HS-27A (cell line): ENCODE measurements at regions not wholly inside any gene's neighbourhood (a gene's known extent, or its start where the extent isn't known, plus 50 kb on each side); places are given as distances from the start of the nearest gene placed in this dataset.

ENCODE experiments used
- DNase-seq: peaks from one replicate; pipeline ENCODE4 v3.0.0-alpha.2; 2012; ENCODE audit warnings: low read depth, missing footprints

DNA sequence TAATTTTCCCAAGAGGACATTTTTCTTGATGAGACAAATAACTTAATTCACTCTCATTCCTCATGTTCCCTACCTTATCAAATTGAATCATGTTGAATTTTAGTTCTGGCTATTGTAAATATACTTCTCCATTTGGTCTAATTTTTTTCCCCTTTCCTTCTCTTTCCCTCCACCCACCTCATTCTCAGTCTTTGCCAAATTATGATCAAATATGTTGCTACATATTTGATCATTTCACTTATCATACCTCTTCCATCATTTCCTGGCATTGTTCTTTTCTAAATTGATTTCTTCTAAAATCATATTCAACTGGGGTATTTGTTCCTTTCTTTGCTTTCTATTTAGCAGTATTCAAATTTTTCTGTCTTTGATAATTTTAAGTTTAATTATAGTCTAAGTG is 52.3 kb downstream of the HDGFL1 start:
- DNase-seq = no peak

DNA sequence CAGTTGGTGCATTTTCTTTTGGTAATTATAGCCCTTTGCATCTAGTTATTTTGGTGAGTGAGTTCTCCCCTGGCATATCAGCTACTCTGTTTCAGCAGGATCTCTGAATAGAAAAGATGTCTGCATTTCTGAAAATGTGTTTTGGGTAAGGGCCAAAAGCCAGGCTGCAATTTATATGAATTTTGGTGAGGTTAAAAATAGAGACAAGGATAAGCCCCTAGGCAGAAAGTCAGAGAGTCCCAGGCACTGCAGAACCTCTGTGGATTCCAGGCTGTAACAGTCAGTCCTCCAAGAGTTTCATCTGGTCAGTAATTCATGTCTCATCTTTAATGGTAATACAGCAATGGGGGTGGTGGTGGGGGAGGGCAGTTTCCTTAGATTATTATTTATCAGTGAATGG is 53.0 kb downstream of the HDGFL1 start:
- DNase-seq = no peak

DNA sequence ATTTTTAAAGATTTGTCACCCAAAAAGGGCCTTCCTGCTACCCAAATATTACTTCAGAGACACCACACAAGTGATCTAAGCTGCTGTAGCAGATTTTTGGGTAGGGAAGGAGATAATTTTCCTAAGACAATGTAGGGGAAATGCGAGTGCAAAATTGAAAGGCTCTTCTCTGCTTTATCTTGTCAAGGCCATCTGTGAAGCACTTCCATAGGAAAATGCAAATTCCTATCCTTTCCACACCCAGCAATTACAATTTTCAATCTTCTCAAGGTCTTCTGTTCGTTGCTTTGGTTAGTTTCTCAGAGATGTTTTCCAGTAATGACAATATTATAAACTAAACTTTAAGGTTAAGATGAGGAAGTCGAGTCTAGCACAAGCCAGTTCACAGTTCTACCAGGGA is 53.4 kb downstream of the HDGFL1 start:
- DNase-seq = no peak

DNA sequence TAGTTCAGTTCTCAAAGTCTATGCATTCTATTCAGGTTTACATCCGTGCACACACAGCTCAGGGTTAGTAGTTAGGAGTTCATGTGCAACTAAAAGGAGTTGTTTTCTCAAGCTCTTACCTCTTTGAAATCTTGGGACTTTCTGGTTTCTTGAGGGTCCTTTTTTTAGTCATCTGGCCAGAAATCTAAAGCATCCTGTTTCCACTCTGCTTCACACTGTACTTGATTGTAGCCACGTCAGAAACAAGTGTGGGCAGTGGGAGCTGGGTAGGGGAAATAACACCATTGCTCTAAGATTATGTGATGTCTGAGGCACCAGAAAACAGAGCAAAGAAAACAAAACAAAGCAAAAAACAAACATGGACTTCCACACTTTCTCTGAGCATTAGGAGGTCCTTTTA is 58.3 kb downstream of the HDGFL1 start:
- no peak for DNase-seq

DNA sequence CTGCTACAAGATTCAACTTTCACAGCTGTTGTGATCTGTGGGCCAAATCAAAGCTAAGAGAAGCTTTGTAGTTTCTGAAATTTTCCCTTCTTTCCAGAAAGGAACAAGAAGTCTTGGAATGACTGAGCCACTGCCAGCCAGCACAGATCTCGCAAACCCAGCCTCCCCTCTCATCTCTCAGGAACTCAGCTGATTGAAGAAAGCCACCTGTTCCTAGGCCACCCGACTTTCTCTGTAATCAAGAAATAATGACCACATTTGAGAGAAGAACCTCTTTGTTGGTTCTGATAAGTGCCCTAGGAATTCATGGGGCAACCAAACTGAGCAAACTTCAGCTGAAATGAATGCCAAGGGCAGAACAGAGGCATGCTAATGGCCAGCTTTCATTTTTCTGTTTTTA is 61.7 kb downstream of the HDGFL1 start:
- no peak for DNase-seq

DNA sequence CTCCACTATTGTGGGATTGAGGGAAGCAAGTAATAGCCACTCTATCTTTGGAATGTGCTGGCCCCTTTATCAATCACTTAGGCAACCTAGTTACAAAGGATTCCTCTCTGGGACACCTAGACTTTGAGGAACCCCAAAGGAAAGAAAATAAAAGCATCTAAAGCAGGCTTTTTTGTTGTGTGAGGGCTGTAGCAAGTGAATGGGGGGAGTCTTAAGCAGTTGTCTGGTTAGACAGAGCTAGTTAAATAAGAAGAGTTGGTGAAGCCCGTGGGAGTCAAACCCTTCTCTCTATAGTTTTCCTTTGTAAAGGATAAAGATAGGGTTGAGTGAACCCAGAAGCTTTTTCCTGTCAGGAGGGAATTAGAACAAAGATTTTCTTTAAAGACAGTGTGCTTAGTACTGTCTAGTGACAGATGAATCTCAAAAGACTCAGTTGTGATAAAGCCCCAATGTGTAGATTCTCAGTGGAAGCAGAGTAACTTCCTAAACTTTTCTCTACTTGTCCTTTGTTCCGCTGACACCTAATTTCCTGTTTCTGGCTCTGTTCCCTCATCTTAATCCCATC is 63.3 kb downstream of the HDGFL1 start:
- no peak for DNase-seq

DNA sequence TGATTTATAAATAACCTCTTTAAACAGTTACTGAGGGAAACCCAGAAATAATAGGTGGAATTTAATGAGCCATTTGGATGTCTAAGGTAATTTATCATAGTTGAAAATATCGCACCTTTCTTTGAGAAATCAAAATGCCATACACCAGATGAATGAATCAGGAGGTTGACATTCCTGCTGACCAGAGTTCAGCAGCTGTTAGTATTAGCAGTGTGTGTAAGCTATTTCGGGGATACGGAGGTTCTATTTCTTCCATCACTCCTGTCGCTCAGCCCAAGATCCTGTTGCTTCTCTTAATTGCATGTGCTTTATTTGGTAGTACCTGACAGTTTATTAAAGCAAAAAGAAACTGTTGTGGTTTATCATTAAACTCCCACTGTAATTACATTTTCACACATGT is 67.1 kb downstream of the HDGFL1 start:
- DNase-seq = no peak

DNA sequence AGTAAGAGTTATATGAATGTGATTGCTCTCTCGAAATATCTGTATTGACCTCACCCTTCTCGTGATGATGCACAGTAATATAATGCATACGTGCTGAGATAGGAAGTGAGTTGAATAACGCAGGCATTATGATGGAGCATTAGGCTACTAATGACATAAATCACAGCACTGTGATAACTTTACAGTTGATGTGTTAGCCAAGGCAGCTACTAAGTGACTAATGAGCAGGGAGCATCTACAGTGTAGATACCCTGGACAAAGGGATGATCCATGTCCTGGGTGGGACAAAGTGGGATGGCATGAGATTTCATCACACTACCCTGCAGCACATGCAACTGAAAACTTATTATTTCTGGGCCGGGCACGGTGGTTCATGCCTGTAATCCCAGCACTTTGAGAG is 68.4 kb downstream of the HDGFL1 start:
- no peak for DNase-seq

DNA sequence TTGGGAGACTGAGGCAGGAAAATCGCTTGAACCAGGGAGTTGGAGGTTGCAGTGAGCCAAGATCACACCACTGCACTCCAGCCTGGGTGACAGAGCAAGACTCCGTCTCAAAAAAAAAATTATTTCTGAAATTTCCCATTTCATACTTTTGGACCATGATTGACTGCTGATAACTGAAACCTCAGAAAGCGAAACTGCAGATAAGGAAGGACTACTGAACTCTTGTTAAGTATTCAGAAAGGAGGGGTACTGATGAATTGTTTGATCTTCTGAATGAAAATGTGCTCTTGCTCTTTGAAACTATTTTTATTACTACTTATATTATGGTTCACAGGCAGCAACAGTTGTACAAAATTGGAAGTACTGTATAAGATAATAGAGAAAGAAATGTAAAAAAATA is 69.0 kb downstream of the HDGFL1 start:
- no peak for DNase-seq

DNA sequence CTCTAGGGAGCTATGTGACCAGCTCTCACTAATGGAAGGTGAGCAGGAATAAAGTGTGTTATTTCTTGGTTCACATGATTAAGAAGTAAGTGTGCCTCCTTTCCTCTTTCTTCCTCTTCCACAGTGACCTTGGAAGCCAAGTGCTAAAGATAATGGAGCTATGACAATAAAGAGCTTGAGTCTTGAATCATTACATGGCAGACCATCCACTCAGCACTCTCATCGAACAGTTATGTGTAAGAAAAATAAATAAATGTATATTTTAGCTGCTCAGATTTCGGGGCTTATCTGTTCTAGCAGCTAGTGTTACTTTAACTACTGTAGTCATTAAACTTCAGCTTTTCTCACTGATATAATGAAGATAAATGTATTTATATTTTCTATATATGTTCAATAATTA is 72.9 kb downstream of the HDGFL1 start:
- DNase-seq = peak; percentile 46

DNA sequence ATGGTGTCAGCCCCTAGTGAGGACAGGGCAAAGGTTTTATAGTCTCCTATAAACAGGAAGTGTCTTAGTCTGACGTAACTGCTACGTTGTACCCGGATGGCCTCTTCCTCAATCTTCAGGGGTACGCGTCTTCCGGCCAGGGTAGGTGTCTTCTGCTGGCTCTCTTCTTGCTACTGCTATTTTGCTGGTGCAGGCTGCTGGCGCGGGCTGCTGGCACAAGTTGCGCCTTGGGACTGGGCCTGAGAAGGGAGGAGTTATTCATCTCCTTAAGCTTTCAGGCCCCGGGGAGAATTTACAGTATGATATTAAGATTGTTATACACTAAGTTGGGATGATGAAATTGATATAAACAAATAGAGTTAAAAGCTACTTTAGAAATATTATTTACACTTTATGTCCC is 74.4 kb downstream of the HDGFL1 start:
- DNase-seq = no peak

DNA sequence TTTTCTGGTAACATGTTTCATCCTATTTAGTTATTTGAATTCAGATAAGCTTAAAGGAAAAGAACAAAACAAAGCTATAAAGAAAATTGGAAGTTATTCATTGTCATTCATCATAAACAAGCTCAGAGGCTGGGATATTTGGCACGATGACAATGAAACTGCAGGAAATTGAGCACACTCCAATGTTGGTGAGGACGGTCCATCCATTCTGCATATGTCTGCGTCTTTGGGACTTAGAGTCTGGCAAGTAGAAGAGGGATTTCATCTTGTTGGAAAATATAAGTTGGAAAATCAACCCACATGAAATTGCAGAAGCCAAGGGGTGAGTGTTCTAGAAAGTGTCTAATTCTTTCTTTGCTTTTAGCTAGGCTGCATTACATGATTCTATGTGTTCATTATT is 78.4 kb downstream of the HDGFL1 start:
- no peak for DNase-seq

DNA sequence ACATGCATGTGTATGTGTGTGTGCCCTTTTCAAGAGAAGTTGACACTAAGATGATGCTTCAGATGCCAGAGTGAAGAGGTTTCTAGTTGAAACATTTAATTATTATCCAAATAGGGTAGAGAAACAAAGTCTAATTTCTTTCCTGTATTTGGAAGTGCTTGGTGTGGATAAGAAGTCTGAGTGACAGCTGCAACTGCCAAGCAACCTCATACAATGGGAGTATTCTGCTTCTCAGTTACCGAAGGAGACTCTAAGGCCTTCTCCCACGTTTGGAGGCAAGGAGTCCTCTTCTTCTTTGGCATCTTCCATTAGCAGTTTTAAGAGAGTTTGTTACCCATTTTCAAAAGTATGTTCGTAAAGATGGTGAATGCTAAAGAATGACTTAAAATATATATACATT is 82.4 kb downstream of the HDGFL1 start:
- no peak for DNase-seq

DNA sequence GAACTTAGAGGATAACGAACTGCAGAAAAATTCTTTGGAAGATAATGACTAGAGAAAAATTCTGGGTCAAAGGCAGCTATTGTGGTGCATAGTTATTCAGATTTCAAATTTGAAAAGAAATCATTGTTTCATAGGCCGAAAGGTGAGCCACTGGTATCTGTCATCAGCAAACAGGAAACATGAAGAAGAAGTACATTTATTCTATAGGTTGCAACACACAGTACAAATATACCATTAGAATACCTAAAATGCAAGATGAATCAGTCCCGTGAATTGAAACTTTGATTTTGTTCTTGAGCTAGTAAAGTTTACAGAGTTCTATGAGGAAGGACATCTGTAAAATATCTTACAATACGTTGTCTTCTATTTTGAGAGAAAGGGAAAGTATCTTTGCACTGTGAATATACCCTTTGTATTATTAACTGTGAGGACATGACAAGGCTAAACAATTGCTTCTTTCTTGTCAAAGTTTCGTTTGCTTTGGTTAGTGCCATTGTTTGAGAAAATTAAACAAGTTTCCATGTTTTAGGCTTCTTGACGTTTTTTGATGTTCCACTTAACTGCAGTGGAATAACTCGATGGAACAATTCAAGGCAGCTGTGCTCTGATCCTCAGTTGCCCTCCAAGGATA is 84.7 kb downstream of the HDGFL1 start:
- no peak for DNase-seq

DNA sequence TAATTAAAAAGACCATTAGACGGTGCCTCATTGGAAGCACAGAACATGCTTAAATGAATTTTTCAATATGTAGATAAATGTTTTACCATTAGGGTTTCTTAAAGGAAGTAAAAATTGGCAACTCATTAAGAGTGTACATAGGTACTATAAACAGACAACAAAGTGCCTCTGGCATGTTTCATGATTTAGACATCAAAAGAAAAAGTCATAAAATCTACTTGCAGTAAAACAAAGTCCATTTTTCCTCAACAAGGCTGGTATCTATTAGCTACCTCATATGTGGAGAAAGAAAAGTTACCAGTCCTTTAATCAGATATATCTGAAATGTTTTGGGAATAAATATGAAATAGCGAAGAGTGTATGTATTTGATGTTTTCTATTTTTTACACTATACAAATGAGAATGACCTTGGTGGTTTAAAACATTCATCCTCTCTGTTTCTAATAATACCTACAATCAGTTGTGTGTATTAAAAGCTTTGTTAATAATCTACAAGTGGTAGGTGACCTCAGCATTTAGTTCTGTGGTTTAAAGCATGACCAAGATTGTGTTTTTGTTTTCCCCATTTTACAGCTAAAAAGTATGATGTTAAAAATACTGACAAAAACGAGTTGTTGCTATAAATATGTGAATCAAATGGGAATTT is 87.5 kb downstream of the HDGFL1 start:
- DNase-seq = no peak

DNA sequence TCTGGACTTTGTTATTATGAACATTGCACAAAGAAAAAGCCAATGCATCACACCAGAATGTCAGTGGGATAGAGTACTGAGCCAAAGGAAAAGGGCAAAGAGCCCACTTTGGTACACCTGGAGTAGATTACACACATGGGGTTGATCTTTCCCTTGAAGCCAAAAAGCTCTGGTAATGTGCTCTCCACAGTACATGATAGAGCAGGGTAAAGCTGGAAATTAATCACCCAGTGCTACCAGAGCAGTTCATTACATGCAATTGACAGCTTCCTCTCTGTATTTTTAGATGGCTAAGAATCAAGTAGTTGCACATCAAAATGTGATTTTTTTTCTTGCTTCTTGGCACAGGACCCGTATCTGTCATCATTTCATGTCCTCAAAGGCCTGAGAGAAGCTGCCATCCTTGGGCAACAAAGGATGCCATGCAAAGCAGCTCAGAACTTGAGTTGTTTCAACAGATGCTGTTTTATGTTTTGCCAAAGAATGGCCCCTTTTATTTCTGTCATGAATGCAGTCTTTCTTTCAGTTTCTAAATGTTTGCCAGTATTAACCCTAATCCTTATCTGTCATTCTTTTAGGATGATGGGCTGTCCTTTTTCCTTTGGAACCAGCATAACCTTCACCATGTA is 88.1 kb downstream of the HDGFL1 start:
- DNase-seq = no peak

DNA sequence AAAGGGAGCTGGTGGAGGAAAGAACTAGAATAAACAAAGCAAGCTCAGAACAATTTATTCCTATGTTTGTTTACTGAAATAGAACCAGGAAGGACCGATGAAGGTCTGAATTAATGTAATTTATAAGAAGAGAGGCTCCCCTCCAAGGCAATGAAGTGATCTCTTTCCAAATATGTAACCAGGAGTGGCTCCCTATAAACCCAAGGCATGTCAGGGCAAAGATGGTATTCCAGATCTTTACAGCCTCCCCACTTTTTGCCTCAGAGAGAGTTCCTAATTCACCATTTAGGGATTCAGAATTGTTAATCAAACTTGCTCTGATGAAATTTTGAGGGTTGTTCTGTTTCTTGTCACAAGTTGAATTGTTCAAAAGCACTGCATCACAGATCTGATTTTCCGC is 88.8 kb downstream of the HDGFL1 start:
- no peak for DNase-seq

DNA sequence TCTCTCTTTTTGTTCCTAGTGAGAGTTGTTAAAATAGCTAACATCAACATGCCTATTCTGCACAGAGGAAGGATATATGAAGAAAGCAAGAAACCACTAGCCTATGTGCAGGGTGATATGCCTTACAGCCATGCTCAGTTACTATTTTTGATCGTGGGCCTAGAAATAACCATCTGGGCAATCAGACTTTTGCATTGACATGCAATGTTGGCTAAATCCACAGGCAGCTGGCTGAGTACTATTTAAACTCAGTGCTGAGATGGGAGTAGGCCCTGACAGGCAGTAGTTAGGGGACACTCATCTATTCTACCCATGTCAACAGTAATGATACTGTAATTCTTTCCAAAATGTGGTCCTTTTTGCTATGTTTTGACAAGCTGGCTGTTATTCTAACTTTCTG is 89.6 kb downstream of the HDGFL1 start:
- DNase-seq = no peak

DNA sequence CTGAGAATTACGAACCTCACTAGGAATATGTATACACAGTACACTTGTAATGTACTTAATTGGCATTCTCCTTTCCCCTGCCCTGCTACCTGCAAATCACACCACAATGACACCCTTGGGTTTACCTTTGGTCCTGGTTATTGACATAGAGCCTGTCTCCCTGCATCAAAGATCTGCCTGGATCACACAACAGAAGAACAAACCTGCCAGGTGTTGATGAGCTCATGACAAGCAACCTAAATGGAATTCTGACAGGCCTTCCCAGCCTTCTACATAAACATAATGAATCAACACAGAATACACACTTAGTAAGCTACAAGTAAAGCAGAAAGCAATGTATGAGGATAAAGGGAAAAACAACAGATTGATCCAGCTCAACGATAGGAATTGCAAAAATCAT is 95.6 kb downstream of the HDGFL1 start:
- DNase-seq = no peak

DNA sequence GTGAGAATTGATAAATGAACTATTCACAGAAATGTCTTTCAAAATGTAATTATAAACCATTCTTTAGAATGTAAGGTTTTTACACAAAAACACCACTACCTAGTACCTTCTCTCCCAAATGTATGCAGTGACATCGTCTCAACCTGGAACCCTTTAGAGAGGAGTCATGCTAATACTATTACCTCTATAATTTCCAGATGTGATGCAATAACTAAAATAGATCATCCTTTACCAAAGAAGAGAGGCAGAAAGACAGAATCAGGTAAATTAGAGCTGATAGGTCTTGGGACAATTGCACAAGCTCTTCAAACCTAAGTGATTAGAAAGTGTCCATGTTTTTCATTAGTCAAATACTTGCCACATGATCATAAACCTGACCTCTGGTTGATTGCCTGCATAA is 96.7 kb downstream of the HDGFL1 start:
- no peak for DNase-seq

DNA sequence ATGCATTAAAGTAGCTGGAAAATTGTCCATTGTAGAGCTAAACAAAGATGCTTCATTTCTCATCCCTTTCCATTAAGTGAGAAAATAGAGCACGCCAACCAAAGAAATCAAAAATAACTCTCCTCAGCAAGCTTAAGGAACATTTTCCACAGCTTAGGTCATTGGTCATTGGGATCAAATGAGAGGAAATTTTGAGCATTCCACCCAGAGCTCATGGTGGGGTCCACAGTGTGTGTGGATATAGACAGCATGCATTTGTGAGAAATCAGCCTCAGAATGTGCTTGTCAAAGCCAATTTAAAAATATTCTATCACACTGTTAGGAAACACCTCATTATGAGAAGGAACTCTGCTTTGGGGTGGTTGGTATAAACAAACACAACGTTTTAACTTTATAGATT is 97.2 kb downstream of the HDGFL1 start:
- DNase-seq = no peak

DNA sequence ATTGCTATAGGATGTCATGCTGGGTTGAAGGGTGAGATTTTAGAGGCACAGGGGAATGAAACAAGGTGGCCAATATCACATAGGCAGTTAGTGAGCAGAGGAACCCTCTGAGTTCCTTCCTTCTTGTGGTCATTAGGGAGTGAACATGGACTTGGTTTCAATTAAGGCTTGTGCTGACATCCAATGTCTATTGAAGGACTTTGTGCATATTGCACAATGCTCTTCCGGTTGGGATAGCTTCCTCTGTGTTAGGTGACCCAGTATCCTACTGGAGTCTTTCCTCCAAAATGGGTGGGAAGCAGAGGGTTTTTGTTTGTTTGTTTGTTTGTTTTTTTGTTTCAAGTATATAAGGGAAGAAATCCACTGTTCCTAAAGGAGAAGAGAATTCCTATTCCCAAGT is 98.5 kb downstream of the HDGFL1 start:
- no peak for DNase-seq

DNA sequence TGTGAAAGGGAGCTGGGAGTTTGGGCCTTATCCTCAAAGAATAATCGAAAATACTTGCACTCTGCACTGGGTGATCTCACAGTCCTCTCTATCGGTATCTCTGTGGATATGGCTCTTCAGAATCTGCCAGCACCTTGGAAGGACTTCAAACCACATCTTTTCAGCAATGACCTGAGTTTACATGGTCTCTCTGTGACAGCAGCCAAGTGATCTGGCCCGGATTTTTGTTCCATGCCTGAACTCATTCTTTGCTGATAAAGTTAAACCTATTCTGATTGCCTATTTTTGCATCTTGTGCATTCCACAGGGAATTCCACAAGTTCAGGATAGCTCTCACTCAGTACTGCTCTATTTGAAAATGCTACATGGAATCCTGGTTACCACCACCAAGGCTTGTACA is 98.9 kb downstream of the HDGFL1 start:
- DNase-seq = no peak

DNA sequence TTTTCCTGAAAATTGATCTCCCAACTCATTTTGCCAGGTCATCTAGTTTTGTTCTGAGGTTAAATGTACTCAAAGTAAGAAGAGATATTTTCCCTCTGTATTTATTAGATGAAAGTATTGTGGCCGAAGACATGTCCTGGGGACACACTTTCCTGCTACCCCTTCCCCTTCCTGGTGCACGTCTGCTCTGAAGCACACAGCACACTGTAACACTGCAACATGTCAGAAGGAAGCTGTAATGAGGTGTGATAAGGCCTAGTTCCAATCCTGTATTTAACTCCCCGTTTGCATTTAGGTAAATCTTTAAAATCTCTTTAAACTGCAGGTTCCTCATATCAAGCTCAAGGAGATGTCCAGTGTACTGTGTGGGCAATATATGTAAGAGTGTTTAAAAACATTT is 99.4 kb downstream of the HDGFL1 start:
- DNase-seq = no peak
